IMR-90 (cell line): ENCODE measurements at regions not wholly inside any gene's neighbourhood (a gene's known extent, or its start where the extent isn't known, plus 50 kb on each side); places are given as distances from the start of the nearest gene placed in this dataset.

Experiments
- ATAC-seq: fragments of 200-7000 bp; cut with Tn5 transposase; 2 replicates; pipeline ENCODE4 v1.9.1; 2020; ENCODE audit warnings: low read depth, mild to moderate bottlenecking, moderate library complexity
- BruUV-seq: library from RNA; stranded (reverse); fragments of 400-500 nt; replicated peaks from 2 replicates; lab custom pipeline; 2021; lab: Mats Ljungman, UMichigan
- CTCF ChIA-PET: fragments of 300-600 bp; formaldehyde crosslinking; extraction: SDS; loops from one replicate; lab custom pipeline; 2021; ENCODE audit warnings: antibody characterized with exemption; lab: Yijun Ruan, JAX
- POLR2A ChIA-PET: fragments of 300-600 bp; sonication (Branson Sonifier 250); formaldehyde crosslinking; loops from one replicate; lab custom pipeline; 2022; ENCODE audit warnings: antibody characterized with exemption; ENCODE audit not compliant: unreplicated experiment; lab: Charles Lee
- DNase-seq: peaks from one replicate; pipeline ENCODE4 v3.0.0; 2013
- H2AFZ ChIP-seq: replicated peaks from 2 replicates; pipeline ENCODE3; 2013; ENCODE audit warnings: low read length, mild to moderate bottlenecking; ENCODE audit not compliant: poor library complexity
- H2AK5ac ChIP-seq: 2 replicates; pipeline ENCODE4 v1.6.1; 2013; ENCODE audit warnings: low read depth, low read length, inconsistent platforms
- H2AK9ac ChIP-seq: replicated peaks from 2 replicates; pipeline ENCODE3; 2013; ENCODE audit warnings: mild to moderate bottlenecking, low read depth, low read length, moderate library complexity; ENCODE audit not compliant: poor library complexity
- H2BK120ac ChIP-seq: 2 replicates; pipeline ENCODE4 v1.6.1; 2013; ENCODE audit warnings: low read depth, low read length, inconsistent platforms
- H2BK15ac ChIP-seq: 3 replicates; pipeline ENCODE4 v1.6.1; 2013; ENCODE audit warnings: low read depth, low read length, inconsistent platforms
- H2BK20ac ChIP-seq: 2 replicates; pipeline ENCODE4 v1.6.1; 2013; ENCODE audit warnings: low read depth, mild to moderate bottlenecking, inconsistent platforms, low read length, moderate library complexity
- H2BK5ac ChIP-seq: 2 replicates; pipeline ENCODE4 v1.6.1; 2013; ENCODE audit warnings: mild to moderate bottlenecking, low read depth, low read length, inconsistent platforms; ENCODE audit not compliant: poor library complexity, severe bottlenecking
- H3K14ac ChIP-seq: replicated peaks from 2 replicates; pipeline ENCODE4 v1.6.1; 2013; ENCODE audit warnings: low read depth, low read length, inconsistent platforms
- H3K18ac ChIP-seq: 2 replicates; pipeline ENCODE4 v1.6.1; 2013; ENCODE audit warnings: low read depth, low read length, control low read depth
- H3K23ac ChIP-seq: 2 replicates; pipeline ENCODE4 v1.6.1; 2013; ENCODE audit warnings: low read depth, low read length, inconsistent platforms
- H3K27ac ChIP-seq: 2 replicates; pipeline ENCODE4 v1.5.1; 2013; ENCODE audit warnings: mild to moderate bottlenecking, control low read depth, low read length; ENCODE audit not compliant: insufficient read depth
- H3K27me3 ChIP-seq: 2 replicates; pipeline ENCODE4 v1.6.1; 2013; ENCODE audit warnings: low read length; ENCODE audit not compliant: control insufficient read depth, insufficient read depth
- H3K36me3 ChIP-seq: 2 replicates; pipeline ENCODE4 v1.6.1; 2013; ENCODE audit warnings: low read length, mixed read lengths; ENCODE audit not compliant: control insufficient read depth, insufficient read depth
- H3K4ac ChIP-seq: 2 replicates; pipeline ENCODE4 v1.6.1; 2013; ENCODE audit warnings: low read depth, low read length, inconsistent platforms
- H3K4me1 ChIP-seq: 2 replicates; pipeline ENCODE4 v1.6.1; 2013; ENCODE audit warnings: low read length, mixed read lengths; ENCODE audit not compliant: control insufficient read depth, insufficient read depth
- H3K4me2 ChIP-seq: 2 replicates; pipeline ENCODE4 v1.6.1; 2013; ENCODE audit warnings: low read depth, mild to moderate bottlenecking, control low read depth, low read length, moderate library complexity
- H3K4me3 ChIP-seq: 2 replicates; pipeline ENCODE4 v1.5.1; 2013; ENCODE audit warnings: low read depth, mild to moderate bottlenecking, control low read depth, low read length, moderate library complexity; ENCODE audit not compliant: insufficient read depth
- H3K56ac ChIP-seq: 2 replicates; pipeline ENCODE4 v1.6.1; 2013; ENCODE audit warnings: low read length, inconsistent platforms; ENCODE audit not compliant: insufficient read depth; ENCODE audit errors: extremely low read depth
- H3K79me1 ChIP-seq, 2 experiments: 2 replicates each; pipeline ENCODE4 v1.6.1; 2013; ENCODE audit warnings: low read length in 2 of 2, inconsistent platforms in 1 of 2, low read depth in 1 of 2
- H3K9ac ChIP-seq: 2 replicates; pipeline ENCODE4 v1.6.1; 2013; ENCODE audit warnings: low read depth, low read length, control low read depth
- H3K9me1 ChIP-seq: 2 replicates; pipeline ENCODE4 v1.6.1; 2013; ENCODE audit warnings: low read length, inconsistent platforms; ENCODE audit not compliant: insufficient read depth
- H3K9me3 ChIP-seq: 2 replicates; pipeline ENCODE4 v1.6.1; 2013; ENCODE audit warnings: low read length; ENCODE audit not compliant: control insufficient read depth, insufficient read depth
- H4K20me1 ChIP-seq: 2 replicates; pipeline ENCODE4 v1.6.1; 2013; ENCODE audit warnings: low read length, inconsistent platforms; ENCODE audit not compliant: insufficient read depth
- H4K5ac ChIP-seq: 2 replicates; pipeline ENCODE4 v1.6.1; 2013; ENCODE audit warnings: mild to moderate bottlenecking, low read depth, low read length, control low read depth
- H4K8ac ChIP-seq, 2 experiments: 2 replicates each; pipeline ENCODE4 v1.6.1; 2013; ENCODE audit warnings: low read depth in 2 of 2, low read length in 2 of 2, control low read depth in 1 of 2, inconsistent platforms in 1 of 2
- H4K91ac ChIP-seq: 2 replicates; pipeline ENCODE4 v1.6.1; 2013; ENCODE audit warnings: low read depth, low read length, inconsistent platforms; ENCODE audit not compliant: insufficient read depth
- BHLHE40 ChIP-seq: fragments of 150-350 bp; IDR thresholded peaks from 2 replicates; pipeline ENCODE4 v1.6.1; 2016; ENCODE audit warnings: mild to moderate bottlenecking, low read depth, low read length
- CEBPB ChIP-seq: IDR thresholded peaks from 2 replicates; pipeline ENCODE4 v1.6.1; 2012; ENCODE audit warnings: low read depth, low read length, improper control_type of control experiment
- CHD1 ChIP-seq: IDR thresholded peaks from 2 replicates; pipeline ENCODE4 v1.6.1; 2012; ENCODE audit warnings: low read depth, low read length, improper control_type of control experiment
- FOS ChIP-seq: fragments of 150-350 bp; IDR thresholded peaks from 2 replicates; pipeline ENCODE4 v1.6.1; 2016; ENCODE audit warnings: low read depth, low read length
- MAFK ChIP-seq: IDR thresholded peaks from 2 replicates; pipeline ENCODE4 v1.6.1; 2012; ENCODE audit warnings: low read depth, low read length, improper control_type of control experiment
- MAZ ChIP-seq: IDR thresholded peaks from 2 replicates; pipeline ENCODE4 v1.6.1; 2012; ENCODE audit warnings: low read depth, mild to moderate bottlenecking, low read length, improper control_type of control experiment, moderate library complexity, borderline replicate concordance
- MXI1 ChIP-seq: IDR thresholded peaks from 2 replicates; pipeline ENCODE4 v1.6.1; 2012; ENCODE audit warnings: low read depth, mild to moderate bottlenecking, low read length, moderate library complexity, borderline replicate concordance
- NFE2L2 ChIP-seq: fragments of 150-350 bp; IDR thresholded peaks from 2 replicates; pipeline ENCODE4 v1.6.1; 2016; ENCODE audit warnings: low read depth, mild to moderate bottlenecking, low read length
- POLR2A ChIP-seq: IDR thresholded peaks from 2 replicates; pipeline ENCODE4 v1.6.1; 2012; ENCODE audit warnings: mild to moderate bottlenecking, low read depth, low read length
- RAD21 ChIP-seq: IDR thresholded peaks from 2 replicates; pipeline ENCODE4 v1.6.1; 2012; ENCODE audit warnings: low read length, improper control_type of control experiment
- RCOR1 ChIP-seq: IDR thresholded peaks from 2 replicates; pipeline ENCODE4 v1.6.1; 2012; ENCODE audit warnings: mild to moderate bottlenecking, low read length, improper control_type of control experiment; ENCODE audit not compliant: insufficient replicate concordance
- RFX5 ChIP-seq: IDR thresholded peaks from 2 replicates; pipeline ENCODE4 v1.8.0; 2012; ENCODE audit warnings: low read depth, mild to moderate bottlenecking, low read length, moderate library complexity
- SMC3 ChIP-seq: fragments of 150-350 bp; IDR thresholded peaks from 2 replicates; pipeline ENCODE4 v1.6.1; 2016; ENCODE audit warnings: low read depth, mild to moderate bottlenecking, antibody characterized with exemption, low read length, moderate library complexity
- WGBS, 2 experiments: methylation state at CpG; one replicate each; pipeline versions ENCODE4 v1.1.5 to v1.1.7; 2013; ENCODE audit warnings: missing lambda C conversion rate in 2 of 2; ENCODE audit not compliant: insufficient read length in 1 of 2; ENCODE audit errors: extremely low coverage in 2 of 2; 5-methylcytosine and 5-hydroxymethylcytosine counted together
- dilution Hi-C: fragments of 300-500 bp; cut with HindIII; formaldehyde crosslinking; loops from one replicate; pipeline ENCODE4 v1.14.3; 2018; ENCODE audit warnings: low sequenced_read_pairs; ENCODE audit not compliant: unreplicated experiment
- in situ Hi-C: fragments of 300-500 bp; cut with MboI; formaldehyde crosslinking; loops from 3 replicates; pipeline ENCODE4 v1.14.3; 2019; ENCODE audit warnings: low sequenced_read_pairs, inconsistent platforms, mixed read lengths
- intact Hi-C: fragments of 100-400 bp; cut with micrococcal nuclease; formaldehyde crosslinking; loops from 2 replicates; pipeline ENCODE4 v1.10.0; 2022
- TF ChIP-seq, protein P1 (sequence below): fragments of 150-350 bp; IDR thresholded peaks from 2 replicates; pipeline ENCODE4 v1.6.1; 2016; ENCODE audit warnings: low read depth, mild to moderate bottlenecking, low read length, moderate library complexity, borderline replicate concordance
- TF ChIP-seq, protein P2 (sequence below): conservative IDR thresholded peaks from 2 replicates; pipeline ENCODE4 v1.5.1; 2012; ENCODE audit warnings: mild to moderate bottlenecking, low read depth, low read length, improper control_type of control experiment
- TF ChIP-seq, protein P3 (sequence below): fragments of 150-350 bp; IDR thresholded peaks from 2 replicates; pipeline ENCODE4 v1.6.1; 2017; ENCODE audit warnings: mild to moderate bottlenecking, antibody characterized with exemption, low read length, low read depth

DNA sequence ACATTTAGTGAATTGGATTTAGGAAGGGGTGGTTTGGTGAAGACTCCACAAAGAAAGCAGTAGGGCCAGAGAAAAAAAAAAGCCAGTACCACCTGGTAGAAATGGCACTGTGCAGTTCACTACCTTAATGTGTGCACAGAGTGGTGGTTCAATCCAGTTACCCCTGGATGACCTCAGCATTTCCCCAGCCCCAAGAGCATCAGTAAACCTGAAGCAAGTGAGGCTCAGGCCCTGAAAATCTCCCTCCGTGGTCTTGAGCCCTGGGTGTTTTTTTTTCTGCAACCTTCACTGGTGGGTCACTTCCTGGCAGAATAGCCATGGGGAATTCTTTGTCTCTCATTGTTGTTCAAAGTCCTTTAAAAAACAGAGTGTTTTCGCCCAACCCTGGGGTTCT lies 202.9 kb downstream of the GADD45G start:
- in situ Hi-C loops: no loop called here
- Histone ChIP-seq H4K8ac (no peak overlapping the region), H2AFZ (no peak overlapping the region), H3K18ac (no peak overlapping the region), H3K36me3 (no peaks in the 10 kb centered on the region), H4K20me1 (no peaks in the 10 kb centered on the region), H3K27me3 (no peaks in the 10 kb centered on the region), H2BK5ac (no peak overlapping the region), H3K4me1 (no peaks in the 10 kb centered on the region), H2BK120ac (no peak overlapping the region), H3K14ac (no peak overlapping the region), H2AK9ac (no peak overlapping the region), H3K4me2 (no peak overlapping the region), H3K79me1 (no peaks in the 10 kb centered on the region), H2BK20ac (no peak overlapping the region), H3K23ac (no peak overlapping the region), H3K27ac (no peak overlapping the region), H4K5ac (no peak overlapping the region), H4K91ac (no peak overlapping the region), H2BK15ac (no peak overlapping the region), H3K4ac (no peak overlapping the region), H3K4me3 (no peak overlapping the region), H3K56ac (no peak overlapping the region), H2AK5ac (no peak overlapping the region), H3K9me3 (no peaks in the 10 kb centered on the region), H3K9me1 (no peaks in the 10 kb centered on the region), H3K9ac (no peak overlapping the region)
- ChIA-PET CTCF (no interaction called here), POLR2A (no interaction called here)
- BruUV-seq: no TSS peak
- intact Hi-C loops: no loop called here
- ATAC-seq (no peak), DNase-seq (no peak)
- WGBS, 2 experiments: no CpG with 5 or more reads among the region's 2 CpGs
- dilution Hi-C loops: no loop called here
- no peak for TF ChIP-seq RAD21
- TF ChIP-seq, protein P1, sequence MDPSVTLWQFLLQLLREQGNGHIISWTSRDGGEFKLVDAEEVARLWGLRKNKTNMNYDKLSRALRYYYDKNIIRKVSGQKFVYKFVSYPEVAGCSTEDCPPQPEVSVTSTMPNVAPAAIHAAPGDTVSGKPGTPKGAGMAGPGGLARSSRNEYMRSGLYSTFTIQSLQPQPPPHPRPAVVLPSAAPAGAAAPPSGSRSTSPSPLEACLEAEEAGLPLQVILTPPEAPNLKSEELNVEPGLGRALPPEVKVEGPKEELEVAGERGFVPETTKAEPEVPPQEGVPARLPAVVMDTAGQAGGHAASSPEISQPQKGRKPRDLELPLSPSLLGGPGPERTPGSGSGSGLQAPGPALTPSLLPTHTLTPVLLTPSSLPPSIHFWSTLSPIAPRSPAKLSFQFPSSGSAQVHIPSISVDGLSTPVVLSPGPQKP: no peak
- no peak for TF ChIP-seq RCOR1
- TF ChIP-seq POLR2A: no peak
- no peak for TF ChIP-seq BHLHE40
- TF ChIP-seq NFE2L2: no peak
- TF ChIP-seq, protein P2, sequence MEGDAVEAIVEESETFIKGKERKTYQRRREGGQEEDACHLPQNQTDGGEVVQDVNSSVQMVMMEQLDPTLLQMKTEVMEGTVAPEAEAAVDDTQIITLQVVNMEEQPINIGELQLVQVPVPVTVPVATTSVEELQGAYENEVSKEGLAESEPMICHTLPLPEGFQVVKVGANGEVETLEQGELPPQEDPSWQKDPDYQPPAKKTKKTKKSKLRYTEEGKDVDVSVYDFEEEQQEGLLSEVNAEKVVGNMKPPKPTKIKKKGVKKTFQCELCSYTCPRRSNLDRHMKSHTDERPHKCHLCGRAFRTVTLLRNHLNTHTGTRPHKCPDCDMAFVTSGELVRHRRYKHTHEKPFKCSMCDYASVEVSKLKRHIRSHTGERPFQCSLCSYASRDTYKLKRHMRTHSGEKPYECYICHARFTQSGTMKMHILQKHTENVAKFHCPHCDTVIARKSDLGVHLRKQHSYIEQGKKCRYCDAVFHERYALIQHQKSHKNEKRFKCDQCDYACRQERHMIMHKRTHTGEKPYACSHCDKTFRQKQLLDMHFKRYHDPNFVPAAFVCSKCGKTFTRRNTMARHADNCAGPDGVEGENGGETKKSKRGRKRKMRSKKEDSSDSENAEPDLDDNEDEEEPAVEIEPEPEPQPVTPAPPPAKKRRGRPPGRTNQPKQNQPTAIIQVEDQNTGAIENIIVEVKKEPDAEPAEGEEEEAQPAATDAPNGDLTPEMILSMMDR: no peak
- no peak for TF ChIP-seq FOS
- TF ChIP-seq MAZ: no peak
- no peak for TF ChIP-seq CEBPB
- TF ChIP-seq CHD1: no peak
- no peak for TF ChIP-seq MAFK
- TF ChIP-seq, protein P3, sequence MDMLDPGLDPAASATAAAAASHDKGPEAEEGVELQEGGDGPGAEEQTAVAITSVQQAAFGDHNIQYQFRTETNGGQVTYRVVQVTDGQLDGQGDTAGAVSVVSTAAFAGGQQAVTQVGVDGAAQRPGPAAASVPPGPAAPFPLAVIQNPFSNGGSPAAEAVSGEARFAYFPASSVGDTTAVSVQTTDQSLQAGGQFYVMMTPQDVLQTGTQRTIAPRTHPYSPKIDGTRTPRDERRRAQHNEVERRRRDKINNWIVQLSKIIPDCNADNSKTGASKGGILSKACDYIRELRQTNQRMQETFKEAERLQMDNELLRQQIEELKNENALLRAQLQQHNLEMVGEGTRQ: no peak
- TF ChIP-seq RFX5: no peak
- no peak for TF ChIP-seq SMC3
- TF ChIP-seq MXI1: no peak
